Astrocyte (in vitro differentiated cells and primary cell): ENCODE measurements at regions not wholly inside any gene's neighbourhood (a gene's known extent, or its start where the extent isn't known, plus 50 kb on each side); places are given as distances from the start of the nearest gene placed in this dataset.

Experiments
- CTCF ChIP-seq: IDR thresholded peaks from 2 replicates; pipeline ENCODE4 v1.5.1; 2011; ENCODE audit warnings: low read depth, mild to moderate bottlenecking, inconsistent platforms, low read length, moderate library complexity; ENCODE audit not compliant: insufficient read depth
- EZH2 ChIP-seq: IDR thresholded peaks from 2 replicates; pipeline ENCODE4 v1.6.1; 2012; ENCODE audit warnings: mild to moderate bottlenecking, low read length, inconsistent platforms; ENCODE audit not compliant: insufficient read depth

DNA sequence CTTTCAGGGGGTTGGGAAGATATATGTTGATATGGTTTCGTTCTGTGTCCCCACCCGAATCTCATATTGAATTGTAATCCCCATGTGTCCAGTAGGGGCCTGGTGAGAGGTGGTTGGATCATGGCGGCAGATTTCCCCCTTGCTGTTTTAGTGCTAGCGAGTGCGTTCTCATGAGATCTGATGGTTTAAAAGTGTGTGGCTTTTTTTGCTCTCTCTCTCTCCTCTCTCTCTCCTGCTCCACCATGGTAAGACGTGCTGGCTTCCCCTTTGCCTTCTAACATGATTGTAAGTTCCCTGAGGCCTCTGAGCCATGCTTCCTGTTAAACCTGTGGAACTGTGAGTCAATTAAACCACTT is 68.4 kb upstream of the PDZD8 start:
- no peak for TF ChIP-seq CTCF
- TF ChIP-seq EZH2 = no peak
